ENCODE measurements at regions not wholly inside any gene's neighbourhood (a gene's known extent, or its start where the extent isn't known, plus 50 kb on each side); places are given as distances from the start of the nearest gene placed in this dataset.

DNA sequence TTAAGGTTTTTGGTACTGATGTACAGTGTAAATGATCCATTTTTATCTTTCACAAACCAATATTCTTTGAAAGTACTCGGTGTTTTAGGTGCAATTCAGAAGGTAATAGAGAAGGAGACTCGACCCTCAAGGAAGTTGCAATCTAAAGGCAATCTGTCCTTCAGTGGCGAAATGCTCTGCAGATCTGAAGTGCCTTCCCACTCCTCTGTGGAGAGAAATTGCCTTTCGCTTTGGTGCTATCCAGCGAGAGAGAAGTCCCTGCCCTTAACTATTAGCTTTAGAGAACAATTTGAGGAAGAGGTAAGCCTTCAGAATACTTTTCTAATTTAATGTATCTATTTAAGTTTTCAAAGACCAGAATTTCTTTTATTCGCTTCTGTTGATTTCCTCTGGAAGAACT lies 371.8 kb upstream of the FANCL start:
- H3K36me3 ChIP-seq (ENCODE audit: insufficient read depth, low read length), result no peaks in the 10 kb centered on the region
- no peaks in the 10 kb centered on the region for H3K27me3 ChIP-seq (ENCODE audit: control insufficient read depth in 1 of 2, insufficient read depth in 2 of 2, low read length in 2 of 2)
- no peaks in the 10 kb centered on the region for H3K9me3 ChIP-seq (ENCODE audit: control insufficient read depth in 1 of 2, insufficient read depth in 1 of 2, low read length in 2 of 2)
- H3K4me3 ChIP-seq (ENCODE audit: low read length), result no peak overlapping the region
- H3K4me1 ChIP-seq (ENCODE audit: insufficient read depth, low read length), result no peaks in the 10 kb centered on the region
- Mint-ChIP-seq H3K27ac (no peak overlapping the region), H3K4me3 (no peak overlapping the region), H3K9me3 (no peaks in the 10 kb centered on the region), H3K36me3 (ENCODE audit: low read depth) (no peaks in the 10 kb centered on the region), H3K4me1 (ENCODE audit: low read depth) (peaks cover 11% of the 10 kb centered on the region), H3K27me3 (no peaks in the 10 kb centered on the region)
- ChIA-PET CTCF (no interaction called here), POLR2A (no interaction called here)
- no peak for ATAC-seq (ENCODE audit: poor library complexity)
- intact Hi-C loops (cut with DNase I, micrococcal nuclease), result no loop called here
- H3K27ac ChIP-seq (ENCODE audit: low read depth in 1 of 2, low read length in 2 of 2), result no peak overlapping the region
- no peak for TF ChIP-seq CTCF (IDR thresholded peaks at IDR 0.05)
- no peak for DNase-seq

DNA sequence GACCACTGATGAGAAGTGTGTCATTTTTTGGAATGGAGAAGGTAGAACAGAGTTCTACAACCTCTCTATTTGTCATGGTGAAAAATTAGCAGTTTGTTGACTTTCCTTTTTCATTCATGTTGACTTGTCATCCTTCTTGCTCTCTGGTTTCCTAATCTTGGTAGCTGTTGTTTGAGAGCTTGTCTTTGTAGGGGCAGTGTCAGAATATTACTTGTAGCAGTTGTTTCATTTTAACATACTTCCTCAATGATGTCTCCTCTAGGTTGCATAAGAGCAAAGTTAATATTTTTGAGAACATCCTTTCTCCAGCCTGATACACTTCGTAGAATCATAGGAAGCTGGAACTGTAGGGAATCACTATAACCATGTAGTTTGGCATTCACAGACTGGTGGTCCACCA lies 368.2 kb upstream of the FANCL start:
- no peak for DNase-seq
- Histone ChIP-seq H3K27ac (ENCODE audit: low read depth in 1 of 2, low read length in 2 of 2) (no peak overlapping the region), H3K36me3 (ENCODE audit: insufficient read depth, low read length) (no peaks in the 10 kb centered on the region), H3K4me1 (ENCODE audit: insufficient read depth, low read length) (no peaks in the 10 kb centered on the region), H3K27me3 (ENCODE audit: control insufficient read depth in 1 of 2, insufficient read depth in 2 of 2, low read length in 2 of 2) (no peaks in the 10 kb centered on the region), H3K9me3 (ENCODE audit: control insufficient read depth in 1 of 2, insufficient read depth in 1 of 2, low read length in 2 of 2) (no peaks in the 10 kb centered on the region), H3K4me3 (ENCODE audit: low read length) (no peak overlapping the region)
- H3K36me3 Mint-ChIP-seq (ENCODE audit: low read depth), result no peaks in the 10 kb centered on the region
- no peak overlapping the region for H3K4me3 Mint-ChIP-seq
- no peak for TF ChIP-seq CTCF (IDR thresholded peaks at IDR 0.05)
- CTCF ChIA-PET, result no interaction called here
- intact Hi-C loops (cut with DNase I, micrococcal nuclease), result no loop called here
- peaks cover 7% of the 10 kb centered on the region for H3K4me1 Mint-ChIP-seq (ENCODE audit: low read depth)
- H3K27ac Mint-ChIP-seq, result no peak overlapping the region
- no peak for ATAC-seq (ENCODE audit: poor library complexity)
- no peaks in the 10 kb centered on the region for H3K9me3 Mint-ChIP-seq
- POLR2A ChIA-PET, result no interaction called here
- no peaks in the 10 kb centered on the region for H3K27me3 Mint-ChIP-seq

DNA sequence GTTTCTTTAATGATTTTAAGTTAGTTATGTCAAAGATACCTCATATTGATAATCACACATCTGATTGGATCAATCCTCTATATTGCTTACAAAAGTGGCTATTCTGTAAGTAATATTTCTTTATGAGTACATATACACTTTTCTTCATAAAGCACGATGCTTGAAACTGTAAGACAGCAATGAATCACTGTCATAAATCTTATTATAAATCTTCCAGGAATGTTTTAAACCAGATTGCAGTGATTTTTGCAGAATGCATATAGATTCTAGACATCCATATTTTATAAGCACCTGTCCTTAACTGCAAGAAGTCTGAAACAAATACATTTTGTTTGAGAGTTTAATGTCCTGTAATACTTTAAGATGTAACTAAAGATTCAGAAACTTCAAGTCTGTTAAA lies 367.0 kb upstream of the FANCL start:
- no peaks in the 10 kb centered on the region for H3K27me3 ChIP-seq (ENCODE audit: control insufficient read depth in 1 of 2, insufficient read depth in 2 of 2, low read length in 2 of 2)
- CTCF ChIA-PET, result no interaction called here
- no peaks in the 10 kb centered on the region for H3K9me3 ChIP-seq (ENCODE audit: control insufficient read depth in 1 of 2, insufficient read depth in 1 of 2, low read length in 2 of 2)
- Mint-ChIP-seq H3K27ac (no peak overlapping the region), H3K4me1 (ENCODE audit: low read depth) (no peaks in the 10 kb centered on the region), H3K4me3 (no peak overlapping the region), H3K9me3 (no peaks in the 10 kb centered on the region), H3K27me3 (no peaks in the 10 kb centered on the region), H3K36me3 (ENCODE audit: low read depth) (no peaks in the 10 kb centered on the region)
- no peak overlapping the region for H3K4me3 ChIP-seq (ENCODE audit: low read length)
- intact Hi-C loops (cut with DNase I, micrococcal nuclease), result no loop called here
- no peaks in the 10 kb centered on the region for H3K36me3 ChIP-seq (ENCODE audit: insufficient read depth, low read length)
- no peak for DNase-seq
- H3K27ac ChIP-seq (ENCODE audit: low read depth in 1 of 2, low read length in 2 of 2), result no peak overlapping the region
- POLR2A ChIA-PET, result no interaction called here
- TF ChIP-seq CTCF (IDR thresholded peaks at IDR 0.05), result no peak
- no peak for ATAC-seq (ENCODE audit: poor library complexity)
- no peaks in the 10 kb centered on the region for H3K4me1 ChIP-seq (ENCODE audit: insufficient read depth, low read length)

Data from CD4-positive, alpha-beta T cell (primary cell).